ENCODE measurements at regions not wholly inside any gene's neighbourhood (a gene's known extent, or its start where the extent isn't known, plus 50 kb on each side); places are given as distances from the start of the nearest gene placed in this dataset.

DNA sequence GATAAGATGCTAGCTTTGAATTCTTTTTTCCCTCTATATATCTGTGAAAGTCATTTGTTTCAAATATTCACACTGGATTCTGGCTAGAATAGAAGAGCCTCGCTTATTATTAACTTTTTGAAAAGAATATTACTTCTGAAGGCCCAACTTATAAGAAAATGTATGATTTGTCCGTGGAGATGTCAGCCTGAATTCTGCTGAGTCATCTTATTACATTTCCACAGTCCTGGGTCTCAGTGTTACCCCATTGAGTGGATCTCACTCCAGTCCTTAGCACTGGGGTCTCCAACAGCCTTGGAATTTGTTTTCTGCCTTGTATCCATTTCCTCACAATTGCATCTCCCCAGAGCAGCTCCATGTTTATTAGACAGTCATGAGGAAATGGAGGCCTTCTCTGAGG is 907.9 kb downstream of the VRK1 start:
- TF ChIP-seq GATA1 (IDR thresholded peaks at IDR 0.05; ENCODE audit: low read depth, low read length) (no peak), POLR2A (IDR thresholded peaks at IDR 0.05; ENCODE audit: low read length) (no peak)
- DNase-seq: no peak

DNA sequence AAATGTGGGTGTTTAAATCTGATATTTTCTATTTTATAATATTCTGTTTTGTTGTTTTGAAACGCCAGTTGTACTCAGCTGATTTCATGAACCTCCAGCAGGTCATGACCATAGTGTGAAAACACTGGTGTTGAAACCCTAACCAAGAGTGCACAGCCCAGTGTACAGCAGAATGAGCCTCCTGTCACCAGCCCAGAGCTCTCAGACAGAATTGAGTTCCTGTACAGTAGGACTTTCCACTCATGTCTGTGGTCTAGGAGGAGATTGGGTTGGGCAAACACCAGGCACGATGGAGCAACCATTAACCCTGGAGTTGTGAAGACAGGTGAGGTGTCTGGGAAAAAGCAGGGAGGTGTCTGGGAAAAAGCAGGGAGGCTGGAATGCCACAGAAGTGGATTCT is 908.8 kb downstream of the VRK1 start:
- TF ChIP-seq POLR2A (IDR thresholded peaks at IDR 0.05; ENCODE audit: low read length): no peak
- TF ChIP-seq GATA1 (IDR thresholded peaks at IDR 0.05; ENCODE audit: low read depth, low read length): no peak
- no peak for DNase-seq

DNA sequence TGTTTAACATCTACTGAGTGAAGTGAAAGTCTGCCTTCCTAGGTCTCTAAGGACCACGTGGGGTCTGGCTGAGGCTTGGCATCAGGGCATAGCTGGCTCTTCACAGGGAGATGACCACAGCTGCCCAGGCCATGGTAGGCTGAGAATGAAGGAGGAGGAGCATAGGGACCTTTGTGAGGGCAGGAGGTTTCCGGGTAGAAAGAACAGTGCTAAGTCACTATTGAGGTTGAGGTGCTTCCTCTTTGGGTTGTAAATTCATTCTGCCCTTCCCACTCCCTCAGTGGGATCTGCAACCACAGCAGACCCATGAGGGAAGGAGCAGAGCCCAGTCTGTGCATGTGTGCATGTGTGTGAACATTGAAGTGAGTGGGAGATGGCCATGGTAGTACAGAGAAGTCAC is 909.6 kb downstream of the VRK1 start:
- no peak for DNase-seq
- no peak for TF ChIP-seq GATA1 (IDR thresholded peaks at IDR 0.05; ENCODE audit: low read depth, low read length)
- TF ChIP-seq POLR2A (IDR thresholded peaks at IDR 0.05; ENCODE audit: low read length): no peak

DNA sequence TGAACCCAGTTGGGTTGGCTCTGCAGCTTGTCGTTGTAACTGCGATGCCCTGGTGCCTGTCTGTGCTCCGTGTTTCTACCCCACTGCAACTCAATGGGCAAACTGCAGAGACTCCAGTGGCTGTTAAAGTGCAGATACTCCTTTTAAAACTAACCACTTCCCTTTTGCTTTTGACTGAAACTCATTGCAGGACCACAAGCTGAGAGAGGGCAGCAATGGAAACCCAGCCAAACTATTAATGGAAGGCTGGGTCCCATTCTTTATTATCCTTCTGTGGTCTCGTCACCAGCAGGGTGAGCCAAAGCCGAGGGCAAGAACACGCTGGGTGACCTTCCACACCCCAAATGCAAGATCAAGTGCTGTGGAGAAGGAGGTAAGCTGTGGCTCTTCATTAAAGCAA is 910.4 kb downstream of the VRK1 start:
- no peak for DNase-seq
- TF ChIP-seq GATA1 (IDR thresholded peaks at IDR 0.05; ENCODE audit: low read depth, low read length): no peak
- TF ChIP-seq POLR2A (IDR thresholded peaks at IDR 0.05; ENCODE audit: low read length): no peak

DNA sequence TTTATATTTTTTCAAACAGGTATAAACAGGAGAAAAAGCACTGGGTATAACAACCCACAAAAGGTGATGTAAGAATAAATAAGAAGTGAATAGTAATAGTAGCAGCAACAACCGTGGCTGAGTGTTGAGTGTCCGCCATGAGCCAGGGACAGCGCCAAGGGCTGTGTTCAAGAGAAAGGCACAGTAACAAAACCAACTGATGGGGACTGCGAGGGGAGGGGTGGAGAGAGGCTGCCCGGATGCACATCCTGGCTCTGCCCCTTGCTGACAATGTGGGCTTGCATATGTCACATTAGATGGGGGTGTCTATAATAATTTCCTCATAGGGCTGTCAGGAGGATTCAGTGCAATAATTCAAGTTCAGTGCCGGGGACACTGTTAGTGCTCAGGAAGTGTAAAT is 912.4 kb downstream of the VRK1 start:
- no peak for TF ChIP-seq GATA1 (IDR thresholded peaks at IDR 0.05; ENCODE audit: low read depth, low read length)
- no peak for TF ChIP-seq POLR2A (IDR thresholded peaks at IDR 0.05; ENCODE audit: low read length)
- no peak for DNase-seq

DNA sequence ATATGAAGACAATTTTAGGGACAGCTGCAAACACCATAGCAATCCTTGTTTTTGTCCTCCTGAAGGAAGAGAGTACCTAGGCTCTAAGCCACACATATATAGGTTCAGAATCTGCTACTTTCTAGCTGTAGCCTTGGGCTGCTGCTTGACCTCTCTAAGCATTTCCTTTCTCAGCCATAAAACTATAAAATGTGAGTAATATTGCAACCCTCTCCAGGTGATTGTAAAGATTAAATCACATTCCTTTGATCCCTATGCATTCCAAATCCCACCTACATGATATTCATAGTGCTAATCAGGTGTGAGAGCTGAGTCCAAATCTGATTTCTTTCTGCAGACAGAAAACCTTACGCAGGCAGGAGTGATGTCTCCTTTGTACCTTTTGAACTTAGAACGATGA is 913.5 kb downstream of the VRK1 start:
- TF ChIP-seq GATA1 (IDR thresholded peaks at IDR 0.05; ENCODE audit: low read depth, low read length) (no peak), POLR2A (IDR thresholded peaks at IDR 0.05; ENCODE audit: low read length) (no peak)
- DNase-seq: no peak

DNA sequence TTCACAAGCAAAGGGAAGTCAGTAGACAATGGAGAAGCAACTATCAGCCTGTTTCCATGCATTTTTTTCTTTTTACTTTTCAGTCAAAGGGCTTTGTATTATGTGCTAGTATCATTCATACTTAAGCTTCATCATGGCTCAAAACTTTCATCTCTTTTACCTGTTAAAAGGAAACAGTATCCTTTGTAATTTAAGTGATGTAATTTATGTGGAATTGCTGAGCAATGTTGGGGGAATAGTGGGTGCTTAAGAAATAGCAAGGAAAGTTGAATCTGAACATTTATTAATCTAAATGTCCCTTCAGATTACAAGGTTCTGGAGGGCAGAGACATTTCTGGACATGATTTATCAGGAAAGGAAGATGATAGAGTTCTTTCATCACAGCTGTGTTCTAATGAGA is 915.3 kb downstream of the VRK1 start:
- TF ChIP-seq GATA1 (IDR thresholded peaks at IDR 0.05; ENCODE audit: low read depth, low read length): no peak
- TF ChIP-seq POLR2A (IDR thresholded peaks at IDR 0.05; ENCODE audit: low read length): no peak
- no peak for DNase-seq

DNA sequence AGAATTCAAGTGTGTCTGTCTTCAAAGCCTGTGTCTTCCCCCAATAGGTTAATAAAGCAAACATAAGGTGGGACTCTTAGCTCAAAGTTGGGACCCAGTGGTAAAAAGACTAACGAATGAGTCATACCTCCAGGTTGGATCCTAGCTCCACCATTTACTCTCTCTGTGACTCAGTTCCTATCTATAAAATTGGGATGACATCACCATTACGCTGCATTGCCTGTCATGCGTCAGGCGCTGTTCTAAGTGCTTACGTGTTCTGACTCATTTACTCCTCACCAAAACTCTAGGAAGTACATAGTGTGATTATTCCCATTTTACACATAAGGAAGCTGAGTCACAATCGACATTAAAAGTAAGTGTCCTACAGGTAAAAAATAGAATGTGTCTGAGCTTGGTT is 915.8 kb downstream of the VRK1 start:
- TF ChIP-seq POLR2A (IDR thresholded peaks at IDR 0.05; ENCODE audit: low read length): no peak
- TF ChIP-seq GATA1 (IDR thresholded peaks at IDR 0.05; ENCODE audit: low read depth, low read length): no peak
- peak in 1 of 2 experiments; percentile 47 for DNase-seq

DNA sequence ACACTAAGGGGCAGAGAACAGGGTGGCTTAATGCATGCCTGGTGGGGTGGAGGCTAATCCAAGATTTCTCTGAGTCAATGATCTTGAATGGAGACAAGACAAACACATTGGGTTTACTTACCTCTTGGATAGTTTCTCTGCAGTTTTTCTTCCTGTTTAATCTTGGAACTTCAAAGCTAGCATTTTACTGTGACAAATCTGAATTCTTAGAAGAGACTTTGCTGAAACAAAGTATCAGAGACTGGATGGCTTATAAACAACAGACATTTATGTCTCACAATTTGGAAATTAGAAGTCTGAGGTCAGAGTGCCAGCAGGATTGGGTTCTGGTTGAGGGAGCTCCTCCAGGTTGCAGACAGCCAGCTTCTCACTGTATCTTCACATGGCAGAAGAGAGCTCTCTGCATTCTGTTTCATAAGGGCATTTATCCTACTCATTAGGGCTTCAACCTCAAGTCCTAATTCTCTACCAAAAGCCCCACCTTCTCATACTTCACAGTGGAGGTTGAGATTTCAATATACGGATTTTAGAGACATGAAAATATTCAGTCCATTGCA is 921.8 kb downstream of the VRK1 start:
- TF ChIP-seq POLR2A (IDR thresholded peaks at IDR 0.05; ENCODE audit: low read length): no peak
- no peak for TF ChIP-seq GATA1 (IDR thresholded peaks at IDR 0.05; ENCODE audit: low read depth, low read length)
- DNase-seq: no peak

DNA sequence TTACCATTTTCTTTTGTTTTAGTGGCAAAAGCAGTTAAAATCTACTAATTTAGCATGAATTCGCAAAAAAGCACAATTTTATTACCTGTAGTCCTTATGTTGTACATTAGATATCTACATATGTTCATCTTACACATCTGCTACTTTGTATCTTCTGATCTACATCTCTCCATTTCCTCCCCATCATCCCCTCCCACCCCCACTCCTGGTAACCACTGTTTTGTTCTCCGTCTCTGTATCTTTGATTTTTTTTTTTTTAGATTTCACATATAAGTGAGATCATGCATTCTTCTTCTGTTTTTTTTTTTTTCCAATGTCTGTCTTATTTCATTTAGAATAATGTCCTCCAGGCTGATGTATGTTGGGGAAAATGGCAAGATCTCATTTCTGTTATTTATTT is 922.7 kb downstream of the VRK1 start:
- DNase-seq: no peak
- TF ChIP-seq POLR2A (IDR thresholded peaks at IDR 0.05; ENCODE audit: low read length) (no peak), GATA1 (IDR thresholded peaks at IDR 0.05; ENCODE audit: low read depth, low read length) (no peak)

DNA sequence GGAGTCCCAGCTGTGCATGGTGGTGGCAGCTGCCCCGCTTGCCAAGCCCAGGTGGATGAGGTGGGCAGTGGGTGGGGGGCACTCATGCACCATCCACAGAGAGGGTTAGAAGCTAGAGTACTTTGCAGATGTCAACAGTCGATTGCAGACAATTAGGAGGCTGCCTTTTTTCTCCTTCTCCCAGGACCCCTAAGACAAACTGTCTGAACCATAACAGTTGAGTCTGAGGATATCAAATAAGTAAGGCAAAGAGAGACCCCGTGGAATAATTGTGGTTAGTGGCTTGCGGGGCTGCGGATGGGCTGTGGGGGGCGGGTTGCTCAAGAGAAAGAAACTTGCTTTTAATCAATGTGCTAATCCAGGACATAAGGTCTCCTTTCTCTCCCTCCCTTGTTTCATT is 926.2 kb downstream of the VRK1 start:
- TF ChIP-seq GATA1 (IDR thresholded peaks at IDR 0.05; ENCODE audit: low read depth, low read length) (no peak), POLR2A (IDR thresholded peaks at IDR 0.05; ENCODE audit: low read length) (no peak)
- DNase-seq: no peak

DNA sequence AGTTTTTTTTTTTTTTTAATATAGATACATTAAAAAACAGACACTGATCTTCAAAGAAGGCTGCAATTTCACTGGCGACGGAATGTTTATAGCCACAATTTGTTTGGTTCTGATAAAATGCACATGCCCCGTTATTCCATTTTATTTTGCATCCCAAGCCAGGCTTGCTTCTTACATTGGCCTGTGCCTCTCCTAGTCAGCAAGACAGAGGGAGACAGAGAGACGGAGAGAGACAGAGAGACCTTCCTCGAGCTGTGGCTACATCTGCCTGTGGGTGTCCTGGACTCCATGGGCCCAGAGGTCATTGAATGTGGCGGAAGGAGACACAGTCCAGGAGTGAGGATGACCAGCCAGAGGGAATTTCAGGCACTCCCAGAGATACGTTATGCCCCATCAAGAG is 926.6 kb downstream of the VRK1 start:
- TF ChIP-seq POLR2A (IDR thresholded peaks at IDR 0.05; ENCODE audit: low read length) (no peak), GATA1 (IDR thresholded peaks at IDR 0.05; ENCODE audit: low read depth, low read length) (no peak)
- no peak for DNase-seq

DNA sequence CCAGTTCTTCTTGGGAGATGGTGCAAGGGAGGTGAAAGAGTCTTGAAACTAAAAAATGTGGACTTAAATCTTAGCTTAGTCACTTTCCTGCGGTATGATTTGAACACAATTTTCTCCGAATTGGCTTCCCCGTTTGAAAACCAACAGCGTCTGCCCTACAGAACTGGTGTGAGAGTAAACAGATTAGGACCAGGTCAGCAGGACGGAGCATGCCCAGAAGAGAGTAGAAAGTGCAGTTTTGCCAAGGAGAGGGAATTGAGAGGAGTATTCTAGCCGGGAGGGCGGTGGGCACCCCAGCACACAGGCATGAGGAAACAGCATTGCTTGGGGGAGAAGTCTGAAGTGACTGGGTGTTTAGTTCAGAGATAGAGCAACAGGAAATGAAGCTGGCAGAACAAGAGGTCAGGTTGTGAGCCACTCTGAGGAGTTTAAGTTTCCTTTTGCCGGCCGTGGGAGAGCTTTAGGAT is 927.1 kb downstream of the VRK1 start:
- no peak for DNase-seq
- TF ChIP-seq POLR2A (IDR thresholded peaks at IDR 0.05; ENCODE audit: low read length) (no peak), GATA1 (IDR thresholded peaks at IDR 0.05; ENCODE audit: low read depth, low read length) (no peak)

DNA sequence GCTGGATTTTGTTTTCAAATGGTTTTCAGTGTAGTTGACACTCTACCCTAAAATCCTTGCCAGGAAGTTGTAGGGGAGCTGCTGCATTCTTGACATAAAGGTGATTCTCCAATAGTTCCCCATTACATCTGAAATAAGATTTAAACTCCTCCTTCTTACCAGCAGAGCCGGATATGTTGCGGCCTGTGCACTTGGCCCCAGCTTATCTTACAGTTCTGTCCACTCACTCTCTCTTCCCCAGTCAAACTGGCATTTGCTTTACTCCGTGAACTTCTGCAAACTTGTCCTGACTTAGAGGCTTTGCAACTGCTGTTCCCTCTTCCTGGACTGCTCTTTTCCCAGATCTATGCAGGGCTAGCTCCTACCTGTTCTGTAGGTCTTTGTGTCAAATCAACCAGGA is 929.5 kb downstream of the VRK1 start:
- DNase-seq: no peak
- TF ChIP-seq POLR2A (IDR thresholded peaks at IDR 0.05; ENCODE audit: low read length): no peak
- TF ChIP-seq GATA1 (IDR thresholded peaks at IDR 0.05; ENCODE audit: low read depth, low read length): no peak

DNA sequence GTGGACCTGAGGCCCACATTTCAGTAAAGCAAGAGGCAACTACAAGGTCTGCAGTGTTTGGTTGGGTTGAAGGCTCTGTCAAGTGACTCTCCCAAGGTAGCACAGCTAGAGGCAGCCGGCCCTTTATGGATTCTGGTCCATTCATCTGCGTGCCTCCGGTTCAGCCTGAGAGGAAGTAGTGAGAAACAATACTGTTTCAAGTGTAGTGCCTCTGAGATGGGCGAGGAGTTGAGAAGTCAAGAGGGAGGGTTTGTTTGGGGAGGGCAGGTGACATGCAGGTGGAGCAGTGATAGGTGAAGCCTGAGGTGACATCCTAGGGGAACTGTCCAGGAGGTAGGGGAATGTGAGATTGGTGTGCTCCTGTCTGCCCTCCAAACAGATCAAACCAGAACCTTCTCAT is 933.5 kb downstream of the VRK1 start:
- TF ChIP-seq GATA1 (IDR thresholded peaks at IDR 0.05; ENCODE audit: low read depth, low read length) (no peak), POLR2A (IDR thresholded peaks at IDR 0.05; ENCODE audit: low read length) (no peak)
- no peak for DNase-seq

DNA sequence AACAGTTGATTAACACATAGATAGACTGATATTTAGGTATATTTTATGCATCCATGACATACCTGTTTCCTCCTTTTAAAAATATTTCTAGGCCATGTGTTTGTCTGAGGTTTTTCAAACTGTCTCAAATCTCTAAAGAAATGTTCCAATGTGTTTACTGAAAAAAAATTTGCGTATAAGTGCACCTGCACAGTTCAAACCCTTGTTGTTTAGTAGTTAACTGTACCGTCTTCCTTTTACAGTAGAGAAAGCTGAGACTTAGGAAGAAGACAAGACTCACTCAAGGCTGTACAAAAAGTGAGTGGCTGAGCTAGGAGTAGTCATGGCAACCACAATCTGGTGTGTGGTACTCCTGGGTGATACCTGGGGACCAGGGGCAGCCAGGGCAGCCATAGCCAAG is 934.6 kb downstream of the VRK1 start:
- DNase-seq: no peak
- no peak for TF ChIP-seq POLR2A (IDR thresholded peaks at IDR 0.05; ENCODE audit: low read length)
- no peak for TF ChIP-seq GATA1 (IDR thresholded peaks at IDR 0.05; ENCODE audit: low read depth, low read length)

Data from erythroblast (primary cell).